GM12878 (cell line): ENCODE measurements at regions not wholly inside any gene's neighbourhood (a gene's known extent, or its start where the extent isn't known, plus 50 kb on each side); places are given as distances from the start of the nearest gene placed in this dataset.

ENCODE experiments used
- ATAC-seq: fragments of 200-7000 bp; cut with Tn5 transposase; 3 replicates; pipeline ENCODE4 v1.9.1; 2020; ENCODE audit warnings: mild to moderate bottlenecking, moderate library complexity
- BruUV-seq: library from RNA; stranded (reverse); fragments of 400-500 nt; replicated peaks from 2 replicates; lab custom pipeline; 2021; lab: Mats Ljungman, UMichigan
- CTCF ChIA-PET: fragments of 300-600 bp; sonication (Branson Sonifier 250); formaldehyde crosslinking; extraction: SDS; loops from one replicate; lab custom pipeline; 2021; ENCODE audit warnings: inconsistent platforms; lab: Yijun Ruan, JAX
- POLR2A ChIA-PET: fragments of 350-600 bp; formaldehyde crosslinking; extraction: SDS; loops from one replicate; lab custom pipeline; 2021; ENCODE audit warnings: inconsistent platforms; lab: Charles Lee
- RAD21 ChIA-PET: fragments of 300-600 bp; sonication (Branson Sonifier 250); formaldehyde crosslinking; loops from one replicate; lab custom pipeline; 2023; ENCODE audit warnings: antibody characterized with exemption; ENCODE audit not compliant: unreplicated experiment; lab: Charles Lee
- SMC1A ChIA-PET: fragments of 300-600 bp; sonication (Branson Sonifier 250); formaldehyde crosslinking; loops from one replicate; lab custom pipeline; 2023; ENCODE audit not compliant: unreplicated experiment, uncharacterized antibody; lab: Charles Lee
- DNase-seq: peaks from one replicate; pipeline ENCODE4 v3.0.0-alpha.2; 2011; ENCODE audit warnings: low read depth, low spot score
- FAIRE-seq: peaks from 3 replicates; lab custom pipeline; 2011; peaks lifted over from hg19 to GRCh38; lab: Jason Lieb, UNC
- H2AFZ ChIP-seq: 2 replicates; pipeline ENCODE4 v1.6.0; 2011; ENCODE audit warnings: low read depth, low read length, control low read depth; ENCODE audit not compliant: control insufficient read depth
- H3K27ac ChIP-seq: 2 replicates; pipeline ENCODE4 v1.5.1; 2011; ENCODE audit warnings: control low read depth; ENCODE audit not compliant: control insufficient read depth, insufficient read depth
- H3K27me3 ChIP-seq, 2 experiments: replicated peaks in 1 of 2; 2 replicates each; pipeline versions ENCODE4 v1.6.0 to v1.6.1; 2011; ENCODE audit warnings: low read length in 1 of 2; ENCODE audit not compliant: control insufficient read depth in 2 of 2, insufficient read depth in 2 of 2
- H3K36me3 ChIP-seq, 2 experiments: 2 replicates each; pipeline ENCODE4 v1.5.1; 2011; ENCODE audit warnings: low read length in 1 of 2; ENCODE audit not compliant: control insufficient read depth in 2 of 2, insufficient read depth in 2 of 2
- H3K4me1 ChIP-seq: 2 replicates; pipeline ENCODE4 v1.6.1; 2011; ENCODE audit warnings: mild to moderate bottlenecking, low read length, moderate library complexity, mixed read lengths; ENCODE audit not compliant: control insufficient read depth, insufficient read depth
- H3K4me2 ChIP-seq: 2 replicates; pipeline ENCODE4 v1.6.0; 2011; ENCODE audit warnings: control low read depth; ENCODE audit not compliant: control insufficient read depth, insufficient read depth
- H3K4me3 ChIP-seq: fragments of 200-600 bp; sonication (generic); 2 replicates; pipeline ENCODE4 v1.5.1; 2016
- H3K79me2 ChIP-seq: 2 replicates; pipeline ENCODE4 v1.6.0; 2011; ENCODE audit warnings: low read length; ENCODE audit not compliant: control insufficient read depth, insufficient read depth
- H3K9ac ChIP-seq: 2 replicates; pipeline ENCODE4 v1.8.0; 2011; ENCODE audit warnings: low read length, control low read depth, mixed read lengths; ENCODE audit not compliant: control insufficient read depth, insufficient read depth
- H3K9me3 ChIP-seq: replicated peaks from 3 replicates; pipeline ENCODE4 v1.5.1; 2011; ENCODE audit warnings: mild to moderate bottlenecking, low read length; ENCODE audit not compliant: control insufficient read depth, insufficient read depth
- H4K20me1 ChIP-seq: 2 replicates; pipeline ENCODE4 v1.6.0; 2011; ENCODE audit not compliant: control insufficient read depth, insufficient read depth
- ATF7 ChIP-seq: fragments of 450-650 bp; IDR thresholded peaks from 2 replicates; pipeline ENCODE4 v1.6.1; 2016; ENCODE audit warnings: low read depth, mild to moderate bottlenecking
- CHD1 ChIP-seq: IDR thresholded peaks from 2 replicates; pipeline ENCODE4 v1.6.1; 2012; ENCODE audit warnings: low read depth, low read length, improper control_type of control experiment
- EED ChIP-seq: sonication (generic); IDR thresholded peaks from 2 replicates; pipeline ENCODE4 v1.6.1; 2016; ENCODE audit warnings: antibody characterized with exemption, low read depth
- ETV6 ChIP-seq, 2 experiments: fragments of 450-650 bp in 1 of 2; IDR thresholded peaks in 1 of 2; conservative IDR thresholded peaks in 1 of 2; 2 replicates each; pipeline ENCODE4 v1.6.1; 2014; ENCODE audit warnings: antibody characterized with exemption in 1 of 2, borderline replicate concordance in 1 of 2, low read depth in 1 of 2, mild to moderate bottlenecking in 1 of 2, moderate library complexity in 1 of 2
- GABPA ChIP-seq: IDR thresholded peaks from 2 replicates; pipeline ENCODE4 v1.6.1; 2014; ENCODE audit warnings: antibody characterized with exemption, low read depth, mild to moderate bottlenecking, inconsistent platforms
- HDAC2 ChIP-seq: fragments of 200-600 bp; sonication (generic); IDR thresholded peaks from 2 replicates; pipeline ENCODE4 v1.6.1; 2017
- JUND ChIP-seq: IDR thresholded peaks from 2 replicates; pipeline ENCODE4 v1.6.1; 2012; ENCODE audit warnings: low read depth, mild to moderate bottlenecking, low read length, improper control_type of control experiment, moderate library complexity
- MEF2B ChIP-seq: fragments of 450-650 bp; IDR thresholded peaks from 2 replicates; pipeline ENCODE4 v1.6.1; 2018; ENCODE audit warnings: mild to moderate bottlenecking, moderate library complexity; ENCODE audit not compliant: partially characterized antibody, poor library complexity, severe bottlenecking
- NFYA ChIP-seq: IDR thresholded peaks from 2 replicates; pipeline ENCODE4 v1.6.1; 2011; ENCODE audit warnings: low read depth, mild to moderate bottlenecking, low read length, improper control_type of control experiment, borderline replicate concordance
- TCF3 ChIP-seq: IDR thresholded peaks from 2 replicates; pipeline ENCODE4 v1.6.1; 2012; ENCODE audit warnings: low read depth, mild to moderate bottlenecking, low read length, borderline replicate concordance; ENCODE audit not compliant: insufficient read depth
- WRNIP1 ChIP-seq: IDR thresholded peaks from 2 replicates; pipeline ENCODE4 v1.6.1; 2011; ENCODE audit warnings: low read depth, low read length, improper control_type of control experiment, borderline replicate concordance
- ZNF384 ChIP-seq: IDR thresholded peaks from 2 replicates; pipeline ENCODE4 v1.6.1; 2012; ENCODE audit warnings: low read depth, mild to moderate bottlenecking, low read length, improper control_type of control experiment, borderline replicate concordance
- WGBS: methylation state at CpG from one replicate; pipeline ENCODE4 v1.1.6; 2016; ENCODE audit warnings: low lambda C conversion rate; ENCODE audit not compliant: insufficient replicate concordance, insufficient coverage; ENCODE audit errors: missing lambda C conversion rate; 5-methylcytosine and 5-hydroxymethylcytosine counted together
- in situ Hi-C: fragments of 300-500 bp; cut with MboI; formaldehyde crosslinking; loops from 9 replicates; pipeline ENCODE4 v1.14.3; 2018; ENCODE audit warnings: mixed read lengths
- intact Hi-C: fragments of 100-400 bp; cut with micrococcal nuclease; formaldehyde crosslinking; loops from one replicate; pipeline ENCODE4 v1.14.2; 2022; ENCODE audit not compliant: unreplicated experiment
- TF ChIP-seq, protein P1 (sequence below): IDR thresholded peaks from 2 replicates; pipeline ENCODE4 v1.6.1; 2011; ENCODE audit warnings: borderline replicate concordance, low read depth, mild to moderate bottlenecking, moderate library complexity, mixed read lengths, low read length; ENCODE audit not compliant: insufficient read depth; ENCODE audit errors: extremely low read length

DNA sequence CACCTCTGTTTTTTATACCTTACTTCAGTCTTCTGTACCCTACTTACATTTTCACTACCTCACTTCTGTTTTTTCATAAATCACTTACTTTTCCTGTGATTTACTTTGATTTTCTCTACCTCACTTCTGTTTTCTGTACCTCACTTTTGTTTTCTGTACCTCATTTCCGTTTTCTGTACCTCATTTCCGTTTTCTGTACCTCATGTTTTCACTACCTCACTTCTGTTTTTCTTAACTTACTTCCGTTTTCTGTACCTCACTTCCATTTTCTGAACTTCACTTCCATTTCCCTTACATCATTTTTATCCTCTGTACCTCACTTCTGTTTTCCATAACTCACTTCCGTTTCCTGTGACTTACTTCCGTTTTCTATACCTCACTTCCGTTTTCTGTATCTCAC lies 492.0 kb upstream of the AKR1E2 start:
- H3K4me1 ChIP-seq: no peaks in the 10 kb centered on the region
- DNase-seq: no peak
- in situ Hi-C loops: no loop called here
- no peak for FAIRE-seq
- no peak overlapping the region for H3K9ac ChIP-seq
- ATAC-seq: no peak
- intact Hi-C loops: no loop called here
- ChIA-PET CTCF (no interaction called here), RAD21 (no interaction called here), SMC1A (interaction anchor here (1.3 kb wide), 1 partner anchor 42 kb away, joined by 3 read pairs; no protein-coding TSS in a partner anchor), POLR2A (no interaction called here)
- H3K36me3 ChIP-seq: no peaks in the 10 kb centered on the region
- H4K20me1 ChIP-seq: no peaks in the 10 kb centered on the region
- no peak overlapping the region for H2AFZ ChIP-seq
- H3K4me3 ChIP-seq: no peak overlapping the region
- TF ChIP-seq CHD1: no peak
- 0 out of 2 replicates have a peak, but pooled peaks have one; percentile 10 for TF ChIP-seq GABPA
- peak in 1 of 2 experiments; percentile 38; a peak in 1 of 4 replicates for TF ChIP-seq ETV6 (conservative IDR thresholded peaks at IDR 0.05 in 1 of 2, IDR thresholded peaks at IDR 0.05 in 1 of 2; ENCODE audit: borderline replicate concordance in 1 of 2, low read depth in 1 of 2)
- H3K27me3 ChIP-seq: no peaks in the 10 kb centered on the region
- peaks cover 12% of the 10 kb centered on the region for H3K9me3 ChIP-seq
- H3K27ac ChIP-seq: no peak overlapping the region
- no peak overlapping the region for H3K4me2 ChIP-seq
- 0% methylated on average over 6 of the region's 6 CpGs for WGBS
- no peaks in the 10 kb centered on the region for H3K79me2 ChIP-seq
- BruUV-seq: no TSS peak

GRCh38 chr10:4333459-4333894 lies 492.5 kb upstream of the AKR1E2 start:
- in situ Hi-C loops: no loop called here
- no peak overlapping the region for H3K9ac ChIP-seq
- H4K20me1 ChIP-seq: no peaks in the 10 kb centered on the region
- no peak overlapping the region for H3K4me2 ChIP-seq
- no peak for DNase-seq
- ChIA-PET POLR2A (no interaction called here), SMC1A (no interaction called here), RAD21 (no interaction called here), CTCF (no interaction called here)
- H3K79me2 ChIP-seq: no peaks in the 10 kb centered on the region
- peaks cover 12% of the 10 kb centered on the region for H3K9me3 ChIP-seq
- no peak overlapping the region for H3K4me3 ChIP-seq
- no TSS peak for BruUV-seq
- WGBS: 2% methylated on average over 15 of the region's 15 CpGs
- no peaks in the 10 kb centered on the region for H3K27me3 ChIP-seq
- no peaks in the 10 kb centered on the region for H3K4me1 ChIP-seq
- H3K36me3 ChIP-seq: no peaks in the 10 kb centered on the region
- no peak overlapping the region for H3K27ac ChIP-seq
- no peak for ATAC-seq
- intact Hi-C loops: no loop called here
- no peak overlapping the region for H2AFZ ChIP-seq
- no peak for FAIRE-seq
- TF ChIP-seq NFYA (no peak), WRNIP1 (no peak), TCF3 (no peak), GABPA (peak; percentile 75), ZNF384 (no peak), EED (no peak), HDAC2 (no peak), JUND (no peak), ATF7 (peak; percentile 71), MEF2B (no peak)
- TF ChIP-seq, protein P1, sequence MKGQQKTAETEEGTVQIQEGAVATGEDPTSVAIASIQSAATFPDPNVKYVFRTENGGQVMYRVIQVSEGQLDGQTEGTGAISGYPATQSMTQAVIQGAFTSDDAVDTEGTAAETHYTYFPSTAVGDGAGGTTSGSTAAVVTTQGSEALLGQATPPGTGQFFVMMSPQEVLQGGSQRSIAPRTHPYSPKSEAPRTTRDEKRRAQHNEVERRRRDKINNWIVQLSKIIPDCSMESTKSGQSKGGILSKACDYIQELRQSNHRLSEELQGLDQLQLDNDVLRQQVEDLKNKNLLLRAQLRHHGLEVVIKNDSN: no peak
